Ascending aorta (tissue), 2 donors: ENCODE measurements at regions not wholly inside any gene's neighbourhood (a gene's known extent, or its start where the extent isn't known, plus 50 kb on each side); places are given as distances from the start of the nearest gene placed in this dataset.

Experiments used
- DNase-seq, 2 donors: peaks; one replicate each; pipeline ENCODE4 v3.0.0-alpha.2; 2019; ENCODE audit warnings: low spot score in 2 of 2
- H3K27ac ChIP-seq, 2 donors: fragments of 200-600 bp; sonication (generic); one replicate each; pipeline ENCODE4 v1.5.1; 2016 to 2017; ENCODE audit warnings: mild to moderate bottlenecking in 1 of 2
- H3K27me3 ChIP-seq: fragments of 200-600 bp; sonication (generic); one replicate; pipeline ENCODE4 v1.5.1; 2017
- H3K36me3 ChIP-seq, 2 donors: fragments of 200-600 bp; sonication (generic); one replicate each; pipeline ENCODE4 v1.5.1; 2016
- H3K4me1 ChIP-seq, 2 donors: fragments of 200-600 bp; sonication (generic); one replicate each; pipeline ENCODE4 v1.5.1; 2016 to 2017; ENCODE audit warnings: mild to moderate bottlenecking in 1 of 2
- H3K4me3 ChIP-seq, 2 donors: fragments of 200-600 bp; sonication (generic); one replicate each; pipeline ENCODE4 v1.5.1; 2016 to 2017; ENCODE audit warnings: mild to moderate bottlenecking in 1 of 2
- H3K9me3 ChIP-seq, 2 donors: fragments of 200-600 bp; sonication (generic); one replicate each; pipeline ENCODE4 v1.5.1; 2016
- CTCF ChIP-seq, 3 experiments: fragments of 200-600 bp in 2 of 3; fragments of 450-650 bp in 1 of 3; sonication (generic) in 2 of 3; IDR thresholded peaks; one replicate each; pipeline ENCODE4 v1.5.1; 2016 to 2019; ENCODE audit warnings: antibody characterized with exemption in 3 of 3, mild to moderate bottlenecking in 1 of 3, moderate library complexity in 1 of 3
- intact Hi-C: fragments of 100-400 bp; cut with DNase I; formaldehyde crosslinking; loops from one replicate; pipeline ENCODE4 v1.15.1; 2023

- intact Hi-C loops: no loop called here
- no peak for TF ChIP-seq CTCF (IDR thresholded peaks at IDR 0.05)
- Histone ChIP-seq H3K4me1 (no peaks in the 10 kb centered on the region), H3K36me3 (no peaks in the 10 kb centered on the region), H3K27me3 (no peaks in the 10 kb centered on the region), H3K9me3 (no peaks in the 10 kb centered on the region), H3K27ac (no peak overlapping the region), H3K4me3 (no peak overlapping the region)
- DNase-seq: no peak
These were observed 360.9 kb upstream of the NAV3 start for GRCh38 chr12:77469578-77470333.

GRCh38 chr12:77442633-77443032 is 377.3 kb upstream of the E2F7 start:
- Histone ChIP-seq H3K9me3 (no peaks in the 10 kb centered on the region), H3K4me3 (no peak overlapping the region), H3K36me3 (no peaks in the 10 kb centered on the region), H3K4me1 (no peaks in the 10 kb centered on the region), H3K27me3 (no peaks in the 10 kb centered on the region), H3K27ac (no peak overlapping the region)
- intact Hi-C loops: no loop called here
- DNase-seq: no peak
- no peak for TF ChIP-seq CTCF (IDR thresholded peaks at IDR 0.05)

GRCh38 chr12:77439749-77440148 is 374.4 kb upstream of the E2F7 start:
- Histone ChIP-seq H3K36me3 (no peaks in the 10 kb centered on the region), H3K27me3 (no peaks in the 10 kb centered on the region), H3K4me1 (no peaks in the 10 kb centered on the region), H3K9me3 (no peaks in the 10 kb centered on the region), H3K4me3 (no peak overlapping the region), H3K27ac (no peak overlapping the region)
- no peak for TF ChIP-seq CTCF (IDR thresholded peaks at IDR 0.05)
- intact Hi-C loops: no loop called here
- DNase-seq: no peak

GRCh38 chr12:77438644-77439043 is 373.3 kb upstream of the E2F7 start:
- intact Hi-C loops: no loop called here
- Histone ChIP-seq H3K9me3 (no peaks in the 10 kb centered on the region), H3K4me3 (no peak overlapping the region), H3K27me3 (no peaks in the 10 kb centered on the region), H3K4me1 (no peaks in the 10 kb centered on the region), H3K36me3 (no peaks in the 10 kb centered on the region), H3K27ac (no peak overlapping the region)
- DNase-seq: no peak
- TF ChIP-seq CTCF (IDR thresholded peaks at IDR 0.05): no peak

- H3K36me3 ChIP-seq: no peaks in the 10 kb centered on the region
- TF ChIP-seq CTCF (IDR thresholded peaks at IDR 0.05): no peak
- H3K27ac ChIP-seq: no peak overlapping the region
- no peak for DNase-seq
- intact Hi-C loops: no loop called here
- H3K27me3 ChIP-seq: no peaks in the 10 kb centered on the region
- no peaks in the 10 kb centered on the region for H3K4me1 ChIP-seq
- no peak overlapping the region for H3K4me3 ChIP-seq
- no peaks in the 10 kb centered on the region for H3K9me3 ChIP-seq
These were observed 371.8 kb upstream of the E2F7 start for GRCh38 chr12:77437206-77437605.
